Thymus (tissue), 11 donors: ENCODE measurements at regions not wholly inside any gene's neighbourhood (a gene's known extent, or its start where the extent isn't known, plus 50 kb on each side); places are given as distances from the start of the nearest gene placed in this dataset.

Source experiments
- DNase-seq, 9 donors: peaks; one replicate each; pipeline ENCODE4 v3.0.0-alpha.2; 2013; ENCODE audit warnings: low spot score in 9 of 9, low read depth in 6 of 9, missing footprints in 1 of 9
- H3K27ac ChIP-seq, 2 donors: one replicate each; pipeline ENCODE4 v1.5.1; 2013; ENCODE audit warnings: control low read depth in 1 of 2, low read depth in 1 of 2, low read length in 1 of 2, mild to moderate bottlenecking in 1 of 2, moderate library complexity in 1 of 2
- H3K27me3 ChIP-seq, 2 donors: one replicate each; pipeline ENCODE4 v1.5.1; 2013; ENCODE audit warnings: low read length in 1 of 2; ENCODE audit not compliant: control insufficient read depth in 2 of 2, insufficient read depth in 1 of 2
- H3K36me3 ChIP-seq, 2 donors: one replicate each; pipeline ENCODE4 v1.5.1; 2013; ENCODE audit warnings: low read length in 1 of 2, mild to moderate bottlenecking in 1 of 2, moderate library complexity in 1 of 2; ENCODE audit not compliant: control insufficient read depth in 2 of 2, insufficient read depth in 2 of 2
- H3K4me1 ChIP-seq, 2 donors: one replicate each; pipeline ENCODE4 v1.5.1; 2013; ENCODE audit warnings: low read length in 2 of 2; ENCODE audit not compliant: control insufficient read depth in 2 of 2, insufficient read depth in 2 of 2
- H3K4me3 ChIP-seq, 2 donors: one replicate each; pipeline ENCODE4 v1.5.1; 2013; ENCODE audit warnings: low read length in 2 of 2, control low read depth in 1 of 2, mild to moderate bottlenecking in 1 of 2
- H3K9me3 ChIP-seq, 2 donors: one replicate each; pipeline ENCODE4 v1.5.1; 2013; ENCODE audit warnings: low read length in 1 of 2, mild to moderate bottlenecking in 1 of 2; ENCODE audit not compliant: control insufficient read depth in 2 of 2, insufficient read depth in 1 of 2
- WGBS: extraction: QIAGEN DNeasy Blood & Tissue Kit; methylation state at CpG from one replicate; pipeline ENCODE4 v1.1.7; 2013; 5-methylcytosine and 5-hydroxymethylcytosine counted together
- donor health status: healthy.

DNA sequence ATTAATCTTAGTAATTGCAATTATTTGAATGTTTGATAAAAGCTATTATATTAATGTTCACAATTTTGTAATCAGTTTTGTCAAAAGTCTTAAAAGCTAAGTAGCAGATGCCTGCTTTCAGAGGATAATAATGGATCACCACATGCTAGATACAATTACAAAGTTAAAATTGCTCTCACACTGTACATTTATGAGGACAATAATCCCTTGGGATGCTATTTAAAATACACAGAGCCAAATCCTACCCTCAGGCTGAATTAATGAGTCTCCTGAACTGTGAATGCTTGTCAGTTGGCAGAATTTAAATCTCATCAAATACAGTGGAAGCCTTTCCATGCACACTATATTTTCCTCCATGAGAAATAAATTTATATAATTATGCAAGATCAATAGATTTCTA lies 153.3 kb upstream of the SYNCRIP start:
- no peaks in the 10 kb centered on the region for H3K36me3 ChIP-seq
- DNase-seq = no peak
- H3K27me3 ChIP-seq = no peaks in the 10 kb centered on the region
- H3K27ac ChIP-seq = no peak overlapping the region
- H3K4me1 ChIP-seq = no peaks in the 10 kb centered on the region
- no peaks in the 10 kb centered on the region for H3K9me3 ChIP-seq
- H3K4me3 ChIP-seq = no peak overlapping the region

DNA sequence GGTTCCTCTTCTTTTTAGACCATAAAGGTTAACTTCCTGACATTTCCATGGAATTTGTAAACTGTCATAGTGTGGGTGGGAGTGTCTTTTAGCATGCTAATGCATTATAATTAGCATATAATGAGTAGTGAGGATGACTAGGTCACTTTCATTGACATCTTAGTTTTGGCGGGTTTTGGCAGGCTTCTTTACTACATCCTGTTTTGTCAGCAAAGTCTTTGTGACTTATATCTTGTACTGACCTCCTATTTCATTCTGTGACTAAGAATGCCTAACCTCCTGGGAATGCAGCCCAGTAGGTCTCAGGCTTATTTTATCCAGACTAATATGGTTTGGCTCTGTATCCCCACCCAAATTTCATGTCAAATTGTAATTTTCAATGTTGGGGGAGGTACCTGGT lies 149.6 kb upstream of the SYNCRIP start:
- DNase-seq = no peak
- 88% methylated on average over 1 of the region's 1 CpG for WGBS
- Histone ChIP-seq H3K27ac (no peak overlapping the region), H3K4me1 (no peaks in the 10 kb centered on the region), H3K4me3 (no peak overlapping the region), H3K27me3 (no peaks in the 10 kb centered on the region), H3K36me3 (no peaks in the 10 kb centered on the region), H3K9me3 (peaks cover 0 to 7% of the 10 kb centered on the region in 2 donors)

DNA sequence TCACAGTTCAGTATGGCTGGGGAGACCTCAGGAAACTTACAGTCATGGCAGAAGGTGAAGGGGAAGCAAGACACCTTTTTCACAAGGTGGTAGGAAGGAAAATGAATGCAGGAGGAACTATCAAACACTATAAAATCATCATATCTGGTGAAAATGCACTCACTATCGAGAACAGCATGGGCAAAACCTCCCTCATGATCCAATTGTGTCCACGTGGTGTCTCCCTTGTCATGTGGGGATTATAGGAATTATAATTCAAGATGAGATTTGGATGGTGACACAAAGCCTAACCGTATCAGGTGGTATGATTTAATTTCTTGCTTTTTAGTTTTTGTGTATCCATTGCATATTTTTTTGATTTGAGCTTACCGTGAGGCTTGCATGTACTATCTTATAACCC lies 133.2 kb upstream of the SYNCRIP start:
- Histone ChIP-seq H3K27me3 (no peaks in the 10 kb centered on the region), H3K27ac (no peak overlapping the region), H3K9me3 (peaks cover 0 to 3% of the 10 kb centered on the region in 2 donors), H3K4me3 (no peak overlapping the region), H3K4me1 (no peaks in the 10 kb centered on the region), H3K36me3 (no peaks in the 10 kb centered on the region)
- no peak for DNase-seq
- 81% methylated on average over 4 of the region's 4 CpGs for WGBS

DNA sequence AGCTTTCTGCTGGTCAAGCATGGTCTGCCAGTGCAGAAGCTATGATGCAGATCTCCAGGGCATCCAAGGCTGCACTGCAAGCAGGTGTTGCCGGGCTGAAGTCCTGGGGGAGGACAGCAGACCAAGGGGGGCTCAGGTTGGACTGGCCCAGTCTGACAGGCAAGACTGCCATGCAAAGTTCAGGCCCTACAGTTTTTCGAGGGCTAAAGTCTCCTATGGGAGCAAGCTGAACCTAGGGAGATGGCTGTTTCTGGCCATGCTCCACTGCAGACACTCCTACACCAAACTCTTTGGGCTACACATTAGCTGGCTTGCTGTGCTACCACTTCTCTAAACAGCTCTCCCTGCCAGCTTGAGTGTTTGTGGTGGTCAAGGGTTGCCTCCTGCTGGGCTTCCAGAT lies 130.0 kb upstream of the SYNCRIP start:
- 91% methylated on average over 2 of the region's 2 CpGs for WGBS

DNA sequence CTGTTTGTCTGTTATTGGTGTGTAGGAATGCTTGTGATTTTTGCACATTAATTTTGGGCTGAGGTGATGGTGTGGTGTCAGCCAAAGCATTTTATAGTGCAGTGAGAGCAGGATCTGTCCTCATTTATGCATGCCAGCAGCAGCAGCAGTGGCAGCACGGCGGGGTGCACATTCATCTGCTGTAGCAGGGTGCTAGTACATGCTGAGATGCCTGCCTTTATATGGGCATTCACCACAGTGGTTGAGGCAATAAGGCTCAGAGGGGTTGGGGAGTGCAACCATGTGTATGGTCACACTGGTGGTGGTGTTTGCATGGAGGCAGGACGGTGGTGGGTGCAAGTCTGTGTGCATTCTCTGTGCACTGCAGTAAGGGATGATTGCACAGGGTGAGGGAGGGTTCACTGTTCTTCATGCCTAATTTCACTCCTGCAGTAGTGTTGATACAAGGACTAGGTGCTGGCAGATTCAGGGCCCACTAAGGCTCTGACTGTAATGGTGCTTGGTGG lies 129.3 kb upstream of the SYNCRIP start:
- Histone ChIP-seq H3K36me3 (no peaks in the 10 kb centered on the region), H3K9me3 (no peaks in the 10 kb centered on the region), H3K27me3 (no peaks in the 10 kb centered on the region), H3K4me1 (no peaks in the 10 kb centered on the region), H3K4me3 (no peak overlapping the region), H3K27ac (no peak overlapping the region)
- WGBS = 84% methylated on average over 3 of the region's 3 CpGs
- DNase-seq = no peak

More for the DNA sequence above, 130.0 kb upstream of the SYNCRIP start:
- Histone ChIP-seq H3K36me3 (no peaks in the 10 kb centered on the region), H3K27me3 (no peaks in the 10 kb centered on the region), H3K4me1 (no peaks in the 10 kb centered on the region), H3K9me3 (no peaks in the 10 kb centered on the region), H3K4me3 (no peak overlapping the region), H3K27ac (no peak overlapping the region)
- no peak for DNase-seq

DNA sequence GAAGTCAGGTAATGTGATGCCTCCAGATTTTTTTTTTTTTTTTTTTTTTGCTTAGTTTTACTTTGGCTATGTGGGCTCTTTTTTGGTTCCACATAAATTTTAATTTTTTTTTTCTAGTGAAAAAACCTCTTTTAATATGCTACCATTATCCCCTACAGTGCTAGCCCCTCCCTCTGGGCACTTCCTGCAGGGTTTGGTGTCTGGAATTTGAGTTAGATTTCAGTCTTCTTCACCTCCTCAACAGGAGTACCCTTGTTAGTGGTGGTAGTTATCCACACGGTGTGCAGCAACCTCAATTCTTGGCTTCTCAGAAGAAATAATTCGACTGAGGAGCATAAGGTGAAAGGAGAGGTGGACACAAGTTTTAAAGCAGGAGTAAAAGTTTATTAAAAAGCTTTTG lies 128.8 kb upstream of the SYNCRIP start:
- 84% methylated on average over 2 of the region's 2 CpGs for WGBS
- H3K27me3 ChIP-seq = no peaks in the 10 kb centered on the region
- no peaks in the 10 kb centered on the region for H3K9me3 ChIP-seq
- H3K27ac ChIP-seq = no peak overlapping the region
- H3K36me3 ChIP-seq = no peaks in the 10 kb centered on the region
- no peak overlapping the region for H3K4me3 ChIP-seq
- no peaks in the 10 kb centered on the region for H3K4me1 ChIP-seq
- no peak for DNase-seq

DNA sequence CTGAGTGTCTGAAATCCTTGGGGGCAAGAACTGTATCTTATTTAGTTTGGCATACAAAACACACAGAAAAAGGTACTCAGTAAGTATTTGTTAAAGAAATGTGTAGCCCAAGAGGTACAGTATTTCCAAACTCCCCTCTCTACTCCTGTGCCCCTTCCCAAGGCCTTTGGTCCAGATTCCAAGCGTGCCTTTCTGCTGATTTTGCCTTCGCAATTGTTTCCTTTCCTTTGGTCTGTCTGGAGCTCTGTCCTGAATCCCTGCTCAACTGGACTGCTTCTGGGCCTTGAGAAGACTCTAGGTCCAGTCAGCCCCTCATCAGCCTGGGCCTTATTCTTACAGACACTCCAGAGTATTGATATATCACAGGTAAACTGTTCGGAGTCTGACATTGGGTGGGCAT lies 122.2 kb upstream of the SYNCRIP start:
- no peak for DNase-seq
- no peaks in the 10 kb centered on the region for H3K27me3 ChIP-seq
- WGBS = 94% methylated on average over 3 of the region's 3 CpGs
- no peaks in the 10 kb centered on the region for H3K36me3 ChIP-seq
- no peak overlapping the region for H3K4me3 ChIP-seq
- no peaks in the 10 kb centered on the region for H3K9me3 ChIP-seq
- H3K4me1 ChIP-seq = no peaks in the 10 kb centered on the region
- no peak overlapping the region for H3K27ac ChIP-seq

DNA sequence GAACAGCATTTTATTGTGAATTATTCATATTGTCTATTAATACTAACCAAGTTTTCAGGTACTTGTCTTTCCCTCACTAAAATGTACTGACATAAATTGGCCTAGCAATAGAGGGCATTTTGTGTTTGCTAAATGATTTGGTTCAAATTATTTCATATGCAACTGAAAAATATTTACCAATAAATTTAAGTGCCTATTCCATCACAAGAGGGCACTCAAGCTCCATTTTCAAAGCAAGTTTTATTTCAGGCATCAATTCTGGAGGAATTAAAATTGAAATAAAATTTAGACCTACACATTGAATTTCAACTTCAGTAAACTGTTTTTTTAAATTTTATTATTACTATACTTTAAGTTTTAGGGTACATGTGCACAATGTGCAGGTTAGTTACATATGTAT lies 114.3 kb upstream of the SYNCRIP start:
- Histone ChIP-seq H3K27ac (no peak overlapping the region), H3K4me1 (no peaks in the 10 kb centered on the region), H3K4me3 (no peak overlapping the region), H3K27me3 (no peaks in the 10 kb centered on the region), H3K9me3 (no peaks in the 10 kb centered on the region), H3K36me3 (no peaks in the 10 kb centered on the region)
- peak in 1 of 9 donors; percentile 3 for DNase-seq

DNA sequence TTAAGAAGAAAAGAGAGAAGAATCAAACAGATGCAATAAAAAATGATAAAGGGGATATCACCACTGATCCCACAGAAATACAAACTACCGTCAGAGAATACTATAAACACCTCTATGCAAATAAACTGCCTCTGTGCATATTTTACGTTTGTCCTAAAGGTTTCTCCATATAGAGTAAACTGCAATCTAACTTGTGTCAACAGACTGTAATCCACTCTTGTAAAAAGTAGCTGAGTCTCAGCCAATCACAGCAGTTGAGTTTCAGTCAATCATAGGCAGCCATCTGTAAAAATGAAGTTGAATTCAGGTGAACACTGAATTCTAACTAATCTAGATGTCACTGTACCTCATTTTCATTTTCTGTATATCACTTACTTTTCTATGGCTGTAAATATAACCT lies 112.2 kb upstream of the SYNCRIP start:
- no peak for DNase-seq
- Histone ChIP-seq H3K27me3 (no peaks in the 10 kb centered on the region), H3K9me3 (no peaks in the 10 kb centered on the region), H3K27ac (no peak overlapping the region), H3K4me3 (no peak overlapping the region), H3K4me1 (no peaks in the 10 kb centered on the region), H3K36me3 (no peaks in the 10 kb centered on the region)
- WGBS = 81% methylated on average over 2 of the region's 2 CpGs

DNA sequence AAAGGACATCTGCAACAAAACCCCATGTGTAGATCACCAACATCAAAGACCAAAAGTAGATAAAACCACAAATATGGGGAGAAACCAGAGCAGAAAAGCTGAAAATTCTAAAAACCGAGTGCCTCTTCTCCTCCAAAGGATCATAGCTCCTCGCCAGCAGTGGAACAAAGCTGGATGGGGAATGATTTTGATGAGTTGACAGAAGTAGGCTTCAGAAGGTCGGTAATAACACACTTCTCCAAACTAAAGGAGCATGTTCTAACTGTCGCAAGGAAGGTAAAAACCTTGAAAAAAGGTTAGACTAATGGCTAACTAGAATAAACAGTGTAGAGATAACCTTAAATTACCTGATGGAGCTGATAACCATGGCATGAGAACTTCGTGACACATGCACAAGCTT lies 109.9 kb upstream of the SYNCRIP start:
- Histone ChIP-seq H3K4me1 (no peaks in the 10 kb centered on the region), H3K9me3 (no peaks in the 10 kb centered on the region), H3K36me3 (no peaks in the 10 kb centered on the region), H3K27ac (no peak overlapping the region), H3K4me3 (no peak overlapping the region), H3K27me3 (no peaks in the 10 kb centered on the region)
- no peak for DNase-seq
- 87% methylated on average over 5 of the region's 5 CpGs for WGBS
